ENCODE measurements at regions not wholly inside any gene's neighbourhood (a gene's known extent, or its start where the extent isn't known, plus 50 kb on each side); places are given as distances from the start of the nearest gene placed in this dataset.

DNA sequence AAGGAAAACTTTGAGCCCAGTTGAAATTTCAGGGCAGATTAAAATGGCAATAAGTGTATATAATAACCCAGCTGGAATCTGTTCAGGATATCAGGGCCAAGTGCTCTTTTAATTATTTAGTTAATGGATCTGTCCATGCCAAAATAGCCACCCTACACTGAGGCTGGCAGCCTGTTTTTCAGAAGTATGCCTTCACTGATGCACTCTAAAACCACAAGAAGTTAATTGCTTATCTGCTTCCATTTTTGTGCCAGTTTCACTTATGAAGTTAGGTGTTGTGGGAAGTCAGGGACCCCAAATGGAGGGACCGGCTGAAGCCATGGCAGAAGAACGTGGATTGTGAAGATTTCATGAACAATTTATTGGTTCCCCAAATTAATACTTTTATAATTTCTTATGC is 960.3 kb downstream of the C4orf33 start:
- TF ChIP-seq POLR2A (IDR thresholded peaks at IDR 0.05): no peak
- TF ChIP-seq, protein P1, sequence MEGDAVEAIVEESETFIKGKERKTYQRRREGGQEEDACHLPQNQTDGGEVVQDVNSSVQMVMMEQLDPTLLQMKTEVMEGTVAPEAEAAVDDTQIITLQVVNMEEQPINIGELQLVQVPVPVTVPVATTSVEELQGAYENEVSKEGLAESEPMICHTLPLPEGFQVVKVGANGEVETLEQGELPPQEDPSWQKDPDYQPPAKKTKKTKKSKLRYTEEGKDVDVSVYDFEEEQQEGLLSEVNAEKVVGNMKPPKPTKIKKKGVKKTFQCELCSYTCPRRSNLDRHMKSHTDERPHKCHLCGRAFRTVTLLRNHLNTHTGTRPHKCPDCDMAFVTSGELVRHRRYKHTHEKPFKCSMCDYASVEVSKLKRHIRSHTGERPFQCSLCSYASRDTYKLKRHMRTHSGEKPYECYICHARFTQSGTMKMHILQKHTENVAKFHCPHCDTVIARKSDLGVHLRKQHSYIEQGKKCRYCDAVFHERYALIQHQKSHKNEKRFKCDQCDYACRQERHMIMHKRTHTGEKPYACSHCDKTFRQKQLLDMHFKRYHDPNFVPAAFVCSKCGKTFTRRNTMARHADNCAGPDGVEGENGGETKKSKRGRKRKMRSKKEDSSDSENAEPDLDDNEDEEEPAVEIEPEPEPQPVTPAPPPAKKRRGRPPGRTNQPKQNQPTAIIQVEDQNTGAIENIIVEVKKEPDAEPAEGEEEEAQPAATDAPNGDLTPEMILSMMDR (IDR thresholded peaks at IDR 0.05): no peak

All from testis (tissue), 2 donors.